Transverse colon (tissue), 4 donors: ENCODE measurements at regions not wholly inside any gene's neighbourhood (a gene's known extent, or its start where the extent isn't known, plus 50 kb on each side); places are given as distances from the start of the nearest gene placed in this dataset.
"Not testable (repeated sequence)": the region's sequence is repeated elsewhere in the genome, so short reads cannot be mapped to it uniquely, and the experiment has no call there.

ENCODE experiments used
- EP300 ChIP-seq: sonication (generic); formaldehyde crosslinking; IDR thresholded peaks from one replicate; pipeline ENCODE4 v1.6.1; 2017; ENCODE audit warnings: antibody characterized with exemption, low read depth
- POLR2A ChIP-seq: fragments of 450-650 bp; IDR thresholded peaks from one replicate; pipeline ENCODE4 v1.6.1; 2016; ENCODE audit warnings: antibody characterized with exemption, mild to moderate bottlenecking, moderate library complexity
- POLR2AphosphoS5 ChIP-seq, 3 donors: sonication (generic); formaldehyde crosslinking; IDR thresholded peaks; one replicate each; pipeline ENCODE4 v1.6.1; 2016; ENCODE audit warnings: antibody characterized with exemption in 3 of 3
- TF ChIP-seq, protein P1 (sequence below), 5 experiments: fragments of 200-600 bp in 3 of 5; fragments of 450-650 bp in 2 of 5; sonication (generic) in 3 of 5; IDR thresholded peaks; 1 replicate in 2 of 5; 2 replicates in 3 of 5; pipeline ENCODE4 v1.5.1; 2016 to 2017; ENCODE audit warnings: antibody characterized with exemption in 5 of 5, inconsistent platforms in 3 of 5, mild to moderate bottlenecking in 2 of 5, moderate library complexity in 1 of 5

DNA sequence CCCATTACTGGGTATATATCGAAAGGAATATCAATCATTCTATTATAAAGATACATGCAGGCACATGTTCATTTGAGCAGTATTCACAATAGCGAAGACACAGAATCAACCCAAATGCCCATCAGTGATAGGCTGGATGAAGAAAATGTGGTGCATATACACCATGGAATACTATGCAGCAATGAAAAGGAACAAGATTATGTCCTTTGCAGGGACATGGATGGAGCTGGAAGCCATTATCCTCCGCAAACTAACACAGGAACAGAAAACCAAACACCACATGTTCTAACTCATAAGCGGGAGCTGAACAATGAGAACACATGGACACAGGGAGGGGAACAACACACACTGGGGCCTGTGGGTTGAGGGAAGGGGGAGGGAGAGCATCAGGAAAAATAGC lies 434.3 kb downstream of the BUD13 start:
- TF ChIP-seq, protein P1, sequence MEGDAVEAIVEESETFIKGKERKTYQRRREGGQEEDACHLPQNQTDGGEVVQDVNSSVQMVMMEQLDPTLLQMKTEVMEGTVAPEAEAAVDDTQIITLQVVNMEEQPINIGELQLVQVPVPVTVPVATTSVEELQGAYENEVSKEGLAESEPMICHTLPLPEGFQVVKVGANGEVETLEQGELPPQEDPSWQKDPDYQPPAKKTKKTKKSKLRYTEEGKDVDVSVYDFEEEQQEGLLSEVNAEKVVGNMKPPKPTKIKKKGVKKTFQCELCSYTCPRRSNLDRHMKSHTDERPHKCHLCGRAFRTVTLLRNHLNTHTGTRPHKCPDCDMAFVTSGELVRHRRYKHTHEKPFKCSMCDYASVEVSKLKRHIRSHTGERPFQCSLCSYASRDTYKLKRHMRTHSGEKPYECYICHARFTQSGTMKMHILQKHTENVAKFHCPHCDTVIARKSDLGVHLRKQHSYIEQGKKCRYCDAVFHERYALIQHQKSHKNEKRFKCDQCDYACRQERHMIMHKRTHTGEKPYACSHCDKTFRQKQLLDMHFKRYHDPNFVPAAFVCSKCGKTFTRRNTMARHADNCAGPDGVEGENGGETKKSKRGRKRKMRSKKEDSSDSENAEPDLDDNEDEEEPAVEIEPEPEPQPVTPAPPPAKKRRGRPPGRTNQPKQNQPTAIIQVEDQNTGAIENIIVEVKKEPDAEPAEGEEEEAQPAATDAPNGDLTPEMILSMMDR (IDR thresholded peaks at IDR 0.05), result not testable (repeated sequence)
- not testable (repeated sequence) for TF ChIP-seq POLR2AphosphoS5 (IDR thresholded peaks at IDR 0.05); EP300; POLR2A
